ENCODE measurements at regions not wholly inside any gene's neighbourhood (a gene's known extent, or its start where the extent isn't known, plus 50 kb on each side); places are given as distances from the start of the nearest gene placed in this dataset.

- TF ChIP-seq, protein P1, sequence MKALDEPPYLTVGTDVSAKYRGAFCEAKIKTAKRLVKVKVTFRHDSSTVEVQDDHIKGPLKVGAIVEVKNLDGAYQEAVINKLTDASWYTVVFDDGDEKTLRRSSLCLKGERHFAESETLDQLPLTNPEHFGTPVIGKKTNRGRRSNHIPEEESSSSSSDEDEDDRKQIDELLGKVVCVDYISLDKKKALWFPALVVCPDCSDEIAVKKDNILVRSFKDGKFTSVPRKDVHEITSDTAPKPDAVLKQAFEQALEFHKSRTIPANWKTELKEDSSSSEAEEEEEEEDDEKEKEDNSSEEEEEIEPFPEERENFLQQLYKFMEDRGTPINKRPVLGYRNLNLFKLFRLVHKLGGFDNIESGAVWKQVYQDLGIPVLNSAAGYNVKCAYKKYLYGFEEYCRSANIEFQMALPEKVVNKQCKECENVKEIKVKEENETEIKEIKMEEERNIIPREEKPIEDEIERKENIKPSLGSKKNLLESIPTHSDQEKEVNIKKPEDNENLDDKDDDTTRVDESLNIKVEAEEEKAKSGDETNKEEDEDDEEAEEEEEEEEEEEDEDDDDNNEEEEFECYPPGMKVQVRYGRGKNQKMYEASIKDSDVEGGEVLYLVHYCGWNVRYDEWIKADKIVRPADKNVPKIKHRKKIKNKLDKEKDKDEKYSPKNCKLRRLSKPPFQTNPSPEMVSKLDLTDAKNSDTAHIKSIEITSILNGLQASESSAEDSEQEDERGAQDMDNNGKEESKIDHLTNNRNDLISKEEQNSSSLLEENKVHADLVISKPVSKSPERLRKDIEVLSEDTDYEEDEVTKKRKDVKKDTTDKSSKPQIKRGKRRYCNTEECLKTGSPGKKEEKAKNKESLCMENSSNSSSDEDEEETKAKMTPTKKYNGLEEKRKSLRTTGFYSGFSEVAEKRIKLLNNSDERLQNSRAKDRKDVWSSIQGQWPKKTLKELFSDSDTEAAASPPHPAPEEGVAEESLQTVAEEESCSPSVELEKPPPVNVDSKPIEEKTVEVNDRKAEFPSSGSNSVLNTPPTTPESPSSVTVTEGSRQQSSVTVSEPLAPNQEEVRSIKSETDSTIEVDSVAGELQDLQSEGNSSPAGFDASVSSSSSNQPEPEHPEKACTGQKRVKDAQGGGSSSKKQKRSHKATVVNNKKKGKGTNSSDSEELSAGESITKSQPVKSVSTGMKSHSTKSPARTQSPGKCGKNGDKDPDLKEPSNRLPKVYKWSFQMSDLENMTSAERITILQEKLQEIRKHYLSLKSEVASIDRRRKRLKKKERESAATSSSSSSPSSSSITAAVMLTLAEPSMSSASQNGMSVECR (CRISPR knock-in tag; IDR thresholded peaks at IDR 0.05; ENCODE audit: borderline replicate concordance), result no peak
- TF ChIP-seq SMAD4 (CRISPR knock-in tag; IDR thresholded peaks at IDR 0.05) (no peak), GTF2I (CRISPR knock-in tag; conservative IDR thresholded peaks at IDR 0.05) (no peak), PRRX2 (CRISPR knock-in tag; IDR thresholded peaks at IDR 0.05) (no peak), RELA (CRISPR knock-in tag; IDR thresholded peaks at IDR 0.05; ENCODE audit: borderline replicate concordance) (no peak)
- TF ChIP-seq, protein P2, sequence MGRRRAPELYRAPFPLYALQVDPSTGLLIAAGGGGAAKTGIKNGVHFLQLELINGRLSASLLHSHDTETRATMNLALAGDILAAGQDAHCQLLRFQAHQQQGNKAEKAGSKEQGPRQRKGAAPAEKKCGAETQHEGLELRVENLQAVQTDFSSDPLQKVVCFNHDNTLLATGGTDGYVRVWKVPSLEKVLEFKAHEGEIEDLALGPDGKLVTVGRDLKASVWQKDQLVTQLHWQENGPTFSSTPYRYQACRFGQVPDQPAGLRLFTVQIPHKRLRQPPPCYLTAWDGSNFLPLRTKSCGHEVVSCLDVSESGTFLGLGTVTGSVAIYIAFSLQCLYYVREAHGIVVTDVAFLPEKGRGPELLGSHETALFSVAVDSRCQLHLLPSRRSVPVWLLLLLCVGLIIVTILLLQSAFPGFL (CRISPR knock-in tag; IDR thresholded peaks at IDR 0.05; ENCODE audit: borderline replicate concordance), result no peak
These were observed 190.7 kb downstream of the INSIG2 start (continued) for GRCh38 chr2:118279005-118279404.

- ATAC-seq (no peak), DNase-seq (ENCODE audit: low spot score) (no peak)
- peaks cover 39% of the 10 kb centered on the region for H3K4me1 Mint-ChIP-seq
- H3K36me3 Mint-ChIP-seq, result no peaks in the 10 kb centered on the region
- H3K9me3 Mint-ChIP-seq, result no peaks in the 10 kb centered on the region
- ChIA-PET CTCF (interaction anchor here (1.0 to 1.2 kb wide), 3 partner anchors 17 to 94 kb away, joined by 3 to 4 read pairs (median 3); no protein-coding TSS in a partner anchor), POLR2A (no interaction called here)
- H3K27ac Mint-ChIP-seq, result no peak overlapping the region
- no peak overlapping the region for H3K4me3 Mint-ChIP-seq
- peaks cover 29% of the 10 kb centered on the region for H3K27me3 Mint-ChIP-seq (ENCODE audit: low read depth)
- TF ChIP-seq ATF1 (CRISPR knock-in tag; IDR thresholded peaks at IDR 0.05) (no peak), GABPB1 (CRISPR knock-in tag; IDR thresholded peaks at IDR 0.05) (no peak), ELF4 (CRISPR knock-in tag; IDR thresholded peaks at IDR 0.05; ENCODE audit: low read depth) (no peak), ATF6 (CRISPR knock-in tag; IDR thresholded peaks at IDR 0.05) (no peak), RELA (CRISPR knock-in tag; IDR thresholded peaks at IDR 0.05; ENCODE audit: borderline replicate concordance) (no peak), ZNF219 (CRISPR knock-in tag; IDR thresholded peaks at IDR 0.05; ENCODE audit: borderline replicate concordance) (no peak), E2F1 (CRISPR knock-in tag; IDR thresholded peaks at IDR 0.05) (no peak), JUN (CRISPR knock-in tag; IDR thresholded peaks at IDR 0.05) (no peak), HMGA2 (CRISPR knock-in tag; IDR thresholded peaks at IDR 0.05) (no peak), OVOL2 (CRISPR knock-in tag; IDR thresholded peaks at IDR 0.05; ENCODE audit: borderline replicate concordance) (no peak), SP1 (CRISPR knock-in tag; conservative IDR thresholded peaks at IDR 0.05) (no peak), ZNF416 (CRISPR knock-in tag; IDR thresholded peaks at IDR 0.05) (no peak), RORB (CRISPR knock-in tag; IDR thresholded peaks at IDR 0.05) (no peak), TEAD4 (CRISPR knock-in tag; IDR thresholded peaks at IDR 0.05) (no peak), USF2 (CRISPR knock-in tag; IDR thresholded peaks at IDR 0.05) (no peak), JAZF1 (CRISPR knock-in tag; IDR thresholded peaks at IDR 0.05) (no peak)
- TF ChIP-seq, protein P3, sequence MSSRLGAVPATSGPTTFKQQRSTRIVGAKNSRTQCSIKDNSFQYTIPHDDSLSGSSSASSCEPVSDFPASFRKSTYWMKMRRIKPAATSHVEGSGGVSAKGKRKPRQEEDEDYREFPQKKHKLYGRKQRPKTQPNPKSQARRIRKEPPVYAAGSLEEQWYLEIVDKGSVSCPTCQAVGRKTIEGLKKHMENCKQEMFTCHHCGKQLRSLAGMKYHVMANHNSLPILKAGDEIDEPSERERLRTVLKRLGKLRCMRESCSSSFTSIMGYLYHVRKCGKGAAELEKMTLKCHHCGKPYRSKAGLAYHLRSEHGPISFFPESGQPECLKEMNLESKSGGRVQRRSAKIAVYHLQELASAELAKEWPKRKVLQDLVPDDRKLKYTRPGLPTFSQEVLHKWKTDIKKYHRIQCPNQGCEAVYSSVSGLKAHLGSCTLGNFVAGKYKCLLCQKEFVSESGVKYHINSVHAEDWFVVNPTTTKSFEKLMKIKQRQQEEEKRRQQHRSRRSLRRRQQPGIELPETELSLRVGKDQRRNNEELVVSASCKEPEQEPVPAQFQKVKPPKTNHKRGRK (CRISPR knock-in tag; IDR thresholded peaks at IDR 0.05; ENCODE audit: borderline replicate concordance), result no peak
- TF ChIP-seq, protein P4, sequence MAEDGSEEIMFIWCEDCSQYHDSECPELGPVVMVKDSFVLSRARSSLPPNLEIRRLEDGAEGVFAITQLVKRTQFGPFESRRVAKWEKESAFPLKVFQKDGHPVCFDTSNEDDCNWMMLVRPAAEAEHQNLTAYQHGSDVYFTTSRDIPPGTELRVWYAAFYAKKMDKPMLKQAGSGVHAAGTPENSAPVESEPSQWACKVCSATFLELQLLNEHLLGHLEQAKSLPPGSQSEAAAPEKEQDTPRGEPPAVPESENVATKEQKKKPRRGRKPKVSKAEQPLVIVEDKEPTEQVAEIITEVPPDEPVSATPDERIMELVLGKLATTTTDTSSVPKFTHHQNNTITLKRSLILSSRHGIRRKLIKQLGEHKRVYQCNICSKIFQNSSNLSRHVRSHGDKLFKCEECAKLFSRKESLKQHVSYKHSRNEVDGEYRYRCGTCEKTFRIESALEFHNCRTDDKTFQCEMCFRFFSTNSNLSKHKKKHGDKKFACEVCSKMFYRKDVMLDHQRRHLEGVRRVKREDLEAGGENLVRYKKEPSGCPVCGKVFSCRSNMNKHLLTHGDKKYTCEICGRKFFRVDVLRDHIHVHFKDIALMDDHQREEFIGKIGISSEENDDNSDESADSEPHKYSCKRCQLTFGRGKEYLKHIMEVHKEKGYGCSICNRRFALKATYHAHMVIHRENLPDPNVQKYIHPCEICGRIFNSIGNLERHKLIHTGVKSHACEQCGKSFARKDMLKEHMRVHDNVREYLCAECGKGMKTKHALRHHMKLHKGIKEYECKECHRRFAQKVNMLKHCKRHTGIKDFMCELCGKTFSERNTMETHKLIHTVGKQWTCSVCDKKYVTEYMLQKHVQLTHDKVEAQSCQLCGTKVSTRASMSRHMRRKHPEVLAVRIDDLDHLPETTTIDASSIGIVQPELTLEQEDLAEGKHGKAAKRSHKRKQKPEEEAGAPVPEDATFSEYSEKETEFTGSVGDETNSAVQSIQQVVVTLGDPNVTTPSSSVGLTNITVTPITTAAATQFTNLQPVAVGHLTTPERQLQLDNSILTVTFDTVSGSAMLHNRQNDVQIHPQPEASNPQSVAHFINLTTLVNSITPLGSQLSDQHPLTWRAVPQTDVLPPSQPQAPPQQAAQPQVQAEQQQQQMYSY (CRISPR knock-in tag; IDR thresholded peaks at IDR 0.05), result no peak
These were observed 189.8 kb downstream of the INSIG2 start for GRCh38 chr2:118278046-118278445.

Measured in WTC11 (cell line).